GM19025 (cell line): ENCODE measurements at regions not wholly inside any gene's neighbourhood (a gene's known extent, or its start where the extent isn't known, plus 50 kb on each side); places are given as distances from the start of the nearest gene placed in this dataset.
"Not testable (repeated sequence)": the region's sequence is repeated elsewhere in the genome, so short reads cannot be mapped to it uniquely, and the experiment has no call there.

Source experiments
- ATAC-seq: cut with Tn5 transposase; IDR thresholded peaks from one replicate; pipeline ENCODE4 v1.9.1; 2021; ENCODE audit warnings: mild to moderate bottlenecking, low read depth, moderate library complexity; ENCODE audit not compliant: unreplicated experiment

DNA sequence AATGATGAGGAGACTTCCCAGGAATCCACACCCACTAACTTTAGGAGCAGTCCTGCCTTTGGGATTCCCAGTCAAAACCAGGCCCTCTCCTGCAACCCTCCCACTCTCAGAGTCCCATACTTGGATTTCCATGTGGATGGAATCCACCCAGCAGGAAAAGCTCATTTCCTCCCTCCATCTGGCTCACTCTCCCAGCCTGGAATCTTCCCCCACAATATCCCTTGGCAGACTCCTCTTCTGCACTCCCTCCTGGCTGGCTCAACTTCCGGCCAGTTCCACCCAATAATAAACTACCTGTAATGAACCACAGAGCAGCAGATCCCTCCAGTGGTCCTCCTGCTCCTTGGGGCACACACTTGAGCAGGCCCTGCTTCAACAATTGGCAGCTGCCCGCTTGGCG is 102.8 kb upstream of the EGLN3 start:
- no peak for ATAC-seq

DNA sequence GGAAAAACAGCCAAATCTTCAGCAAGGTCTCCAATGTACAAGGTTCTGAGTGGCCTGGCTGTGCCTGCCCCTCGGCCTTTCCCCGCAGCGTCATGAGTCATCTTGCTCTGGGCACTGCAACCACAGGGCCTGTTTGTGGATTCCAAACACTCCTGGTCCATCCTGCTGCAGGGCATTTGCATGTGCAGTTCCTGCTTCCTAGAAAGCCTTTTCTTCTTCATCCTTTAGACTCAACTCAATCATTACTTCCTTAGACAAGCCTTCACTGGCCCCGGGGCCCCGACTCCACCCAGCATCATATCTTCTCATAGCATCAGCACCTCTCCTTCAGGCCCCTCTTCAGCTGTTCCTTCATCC is 101.8 kb upstream of the EGLN3 start:
- no peak for ATAC-seq

DNA sequence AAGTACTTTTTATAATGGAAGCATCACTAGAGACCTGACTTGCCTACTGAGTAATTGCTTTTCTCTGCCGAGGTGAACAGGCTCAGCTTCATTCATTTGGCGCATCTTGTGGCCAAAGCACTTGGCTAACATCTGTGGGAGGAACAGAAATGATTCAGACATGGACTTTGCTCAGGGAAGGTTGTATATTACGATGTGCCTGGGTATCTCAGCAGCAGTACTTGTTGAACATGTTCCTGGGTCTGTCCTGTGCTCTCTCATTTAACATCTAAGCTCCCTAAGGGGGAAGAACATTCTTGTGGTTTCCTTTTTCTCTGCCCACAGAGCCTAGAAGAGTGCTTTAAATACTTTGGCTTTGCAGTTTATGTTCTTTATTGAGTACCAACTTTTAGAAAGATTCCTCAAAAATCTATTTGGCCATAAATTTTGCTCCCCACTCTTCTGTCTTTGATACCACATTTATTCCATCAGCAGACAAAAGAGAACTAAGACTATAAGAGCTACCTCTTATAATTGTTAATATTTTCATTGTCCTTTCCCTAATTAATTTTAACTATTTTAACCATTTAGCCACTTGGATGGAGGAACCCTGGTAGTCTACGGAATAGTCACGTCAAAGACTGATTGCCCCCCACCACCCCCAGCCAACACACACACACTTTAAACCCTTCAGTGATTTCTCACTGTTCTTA is 101.2 kb upstream of the EGLN3 start:
- ATAC-seq: peak; percentile 85

DNA sequence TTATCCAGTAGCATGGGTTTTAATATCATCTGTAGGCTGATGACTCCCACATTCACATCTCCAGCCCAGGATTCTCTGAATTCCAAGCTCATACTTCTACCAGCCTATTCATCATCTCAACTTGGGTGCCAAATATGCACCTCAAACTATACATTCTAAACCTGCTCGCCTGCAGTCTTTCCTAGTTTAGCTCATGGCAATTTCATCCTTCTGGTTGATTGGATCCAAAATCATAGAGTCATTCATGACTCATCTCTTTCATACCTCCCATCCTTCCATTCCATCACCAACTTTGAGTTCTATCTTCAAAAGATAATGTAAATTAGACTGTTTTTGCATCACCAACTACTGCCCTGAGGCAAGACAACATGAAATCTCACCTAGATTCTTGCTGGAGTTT is 99.7 kb upstream of the EGLN3 start:
- no peak for ATAC-seq

DNA sequence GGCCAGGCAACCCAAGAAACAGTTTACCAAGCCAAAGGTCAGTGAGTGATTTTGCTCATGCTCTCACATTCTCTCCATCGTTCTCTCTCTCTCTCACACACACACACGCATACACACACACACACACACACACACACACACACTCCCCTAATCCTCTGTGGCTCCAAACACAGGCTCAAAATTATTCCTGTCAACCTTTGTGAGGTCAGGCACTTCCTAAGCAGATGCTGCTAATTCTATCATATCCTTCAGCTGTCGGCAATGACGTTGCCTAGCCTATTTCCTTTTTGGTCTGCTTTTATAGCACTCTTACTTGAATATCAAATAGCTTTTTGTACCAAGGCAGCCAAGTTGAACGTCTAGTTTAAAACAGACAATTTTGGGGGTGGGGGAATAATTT is 98.9 kb upstream of the EGLN3 start:
- ATAC-seq: no peak

DNA sequence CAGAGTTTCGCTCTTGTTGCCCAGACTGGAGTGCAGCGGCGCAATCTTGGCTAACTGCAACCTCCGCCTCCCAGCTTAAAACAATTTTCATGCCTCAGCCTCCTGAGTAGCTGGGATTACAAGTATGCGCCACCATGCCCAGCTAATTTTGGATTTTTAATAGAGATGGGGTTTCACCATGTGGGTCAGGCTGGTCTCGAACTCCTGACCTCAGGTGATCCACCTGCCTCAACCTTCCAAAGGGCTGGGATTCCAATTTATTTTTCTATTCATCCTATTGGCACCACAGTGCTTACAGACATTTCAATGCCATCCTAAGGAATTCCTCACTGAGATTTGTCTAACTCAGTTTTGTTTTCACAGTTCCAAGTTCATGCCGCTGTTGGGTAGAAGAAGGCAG is 98.3 kb upstream of the EGLN3 start:
- not testable (repeated sequence) for ATAC-seq

DNA sequence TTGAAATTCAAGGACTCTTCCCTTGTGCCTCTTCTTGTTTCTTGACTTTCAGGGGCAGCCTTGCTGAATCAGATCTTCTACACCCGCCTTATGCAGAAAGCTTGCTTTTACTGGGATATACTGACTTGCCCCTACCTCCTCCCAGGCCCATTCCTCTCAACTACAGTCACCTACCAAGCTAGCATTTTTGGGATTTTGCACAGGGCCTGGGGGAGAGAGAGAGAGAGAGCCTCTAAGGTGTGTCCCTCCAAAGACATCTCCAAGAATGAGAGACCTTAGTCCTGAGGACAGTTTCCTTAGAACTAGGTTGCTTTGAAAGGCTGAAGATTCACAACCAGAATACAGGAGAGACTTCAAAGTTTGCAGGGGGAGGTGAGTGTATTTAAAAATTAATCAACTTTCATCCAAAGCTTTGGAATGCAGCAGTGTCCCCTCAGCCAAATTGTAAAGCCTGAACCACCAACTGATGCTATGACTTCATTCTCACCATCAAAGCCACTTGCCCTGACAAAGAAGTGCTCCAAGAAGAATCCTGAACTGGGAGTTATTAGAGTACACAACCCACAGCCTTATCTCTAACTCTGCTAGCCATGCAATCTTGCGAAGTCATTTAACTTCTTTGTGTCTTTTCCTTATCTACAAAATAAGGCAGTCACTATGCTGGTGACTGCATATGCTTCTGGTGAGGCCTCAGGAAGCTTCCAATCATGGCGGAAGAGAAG is 96.1 kb upstream of the EGLN3 start:
- ATAC-seq: no peak

DNA sequence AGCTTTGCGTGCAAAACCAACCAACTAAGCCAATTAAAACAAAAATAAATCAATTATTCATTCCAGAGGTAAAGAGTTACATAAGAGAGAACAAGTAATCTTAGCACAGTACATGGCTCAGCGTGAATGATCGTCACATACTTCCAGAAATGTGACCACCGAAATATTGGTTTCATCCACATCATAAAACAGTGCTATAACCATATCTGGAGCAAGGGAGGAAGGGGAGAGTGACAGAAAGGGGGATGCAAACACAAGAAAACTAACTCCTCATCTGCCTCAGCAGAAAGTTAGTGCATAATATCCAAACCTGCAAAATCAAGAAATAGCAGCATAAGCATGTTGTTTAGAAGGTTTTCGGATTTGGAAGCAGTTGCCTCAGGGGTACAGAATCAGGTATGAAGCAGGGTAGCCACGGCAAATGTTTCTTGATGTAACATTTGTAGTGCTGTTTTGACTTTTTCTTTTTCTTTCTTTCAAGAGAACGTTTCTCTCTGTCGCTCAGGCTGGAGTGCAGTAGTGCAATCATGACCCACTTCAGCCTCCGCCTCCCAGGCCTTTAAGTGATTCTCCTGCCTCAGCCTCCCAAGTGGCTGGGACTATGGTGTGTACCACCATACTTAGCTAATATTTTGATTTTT is 93.9 kb upstream of the EGLN3 start:
- ATAC-seq: no peak

DNA sequence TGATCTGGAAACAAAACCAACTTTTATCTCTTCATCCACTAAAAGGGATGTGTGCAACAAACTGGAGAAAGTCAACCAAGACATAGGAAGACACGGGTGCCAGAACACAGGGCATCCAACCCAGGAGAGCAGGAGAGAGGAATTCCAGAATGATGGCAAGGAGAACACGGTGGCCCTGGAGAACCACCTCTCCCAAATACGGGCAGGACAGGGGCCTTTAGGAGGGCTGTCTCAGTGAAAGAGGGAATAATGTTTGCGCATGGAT is 93.4 kb upstream of the EGLN3 start:
- no peak for ATAC-seq

DNA sequence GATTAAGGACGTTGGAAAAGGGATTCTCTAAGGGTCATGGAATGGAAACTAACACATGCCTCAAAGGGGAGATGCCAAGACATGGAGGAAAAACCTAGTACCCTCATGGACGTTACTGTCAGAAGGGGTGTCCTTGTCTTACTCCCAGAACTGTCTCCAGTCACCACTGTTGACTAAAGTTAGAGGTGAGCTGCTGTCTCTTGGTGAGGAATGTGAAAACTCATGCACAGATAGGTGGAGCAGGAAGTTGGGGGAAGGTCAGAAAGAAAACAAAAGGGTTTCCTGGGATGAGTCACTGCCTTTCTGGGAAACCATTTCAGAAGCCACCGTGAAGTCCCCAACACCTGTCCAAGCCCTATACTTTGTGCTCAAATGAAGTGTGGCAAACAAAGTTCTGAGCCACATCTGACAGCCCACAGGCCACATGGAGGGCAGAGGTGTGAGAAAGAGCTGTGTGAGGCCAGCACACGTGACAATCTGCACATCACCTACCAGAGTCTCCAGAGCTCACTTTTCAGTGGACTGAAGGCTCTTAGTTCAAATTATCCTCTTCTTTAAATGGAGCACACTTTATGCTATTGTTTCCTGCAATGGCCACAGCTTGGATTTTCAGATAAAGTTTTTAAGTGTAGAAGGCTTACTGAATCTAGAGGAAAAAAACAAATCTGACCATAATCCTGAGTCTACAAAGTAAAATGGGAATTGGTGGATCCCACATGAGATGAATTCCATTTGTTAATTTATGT is 92.9 kb upstream of the EGLN3 start:
- peak; percentile 95 for ATAC-seq

DNA sequence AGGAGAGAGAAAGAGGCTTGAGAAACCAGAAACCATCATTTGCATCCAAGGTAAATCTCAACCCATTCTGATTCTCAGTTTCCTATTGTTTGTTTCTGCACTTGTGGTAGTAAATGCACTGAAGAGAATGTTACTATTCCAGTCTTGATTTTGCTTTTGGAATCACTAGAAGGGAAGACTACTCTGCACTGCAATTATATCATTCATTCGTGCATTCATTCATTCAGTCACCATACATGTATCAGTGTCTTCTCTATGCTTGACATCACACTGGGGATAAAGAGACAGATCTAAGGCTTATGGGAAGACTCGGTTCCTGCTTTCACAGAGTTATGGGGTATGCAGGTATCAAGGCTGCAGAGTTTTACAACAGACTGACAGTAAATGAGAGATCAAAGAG is 90.3 kb upstream of the EGLN3 start:
- no peak for ATAC-seq

DNA sequence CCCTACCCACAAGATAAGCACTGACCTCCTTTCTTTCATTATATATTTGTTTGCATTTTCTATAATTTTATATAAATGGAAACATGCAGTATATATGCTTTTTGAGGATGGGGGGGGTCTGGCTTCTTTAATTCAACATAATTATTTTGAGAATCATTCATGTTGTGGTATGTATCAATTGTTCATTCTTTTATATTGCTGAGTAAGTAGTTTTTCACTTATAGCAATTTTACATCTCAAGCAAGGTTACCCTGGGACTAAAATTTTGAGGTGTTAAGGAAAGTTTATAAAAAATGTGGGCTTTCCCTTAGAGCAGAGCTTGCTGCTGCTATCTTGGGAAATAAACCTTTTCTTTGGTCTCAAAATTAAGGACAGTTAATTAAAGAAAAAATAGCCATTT is 89.9 kb upstream of the EGLN3 start:
- no peak for ATAC-seq

DNA sequence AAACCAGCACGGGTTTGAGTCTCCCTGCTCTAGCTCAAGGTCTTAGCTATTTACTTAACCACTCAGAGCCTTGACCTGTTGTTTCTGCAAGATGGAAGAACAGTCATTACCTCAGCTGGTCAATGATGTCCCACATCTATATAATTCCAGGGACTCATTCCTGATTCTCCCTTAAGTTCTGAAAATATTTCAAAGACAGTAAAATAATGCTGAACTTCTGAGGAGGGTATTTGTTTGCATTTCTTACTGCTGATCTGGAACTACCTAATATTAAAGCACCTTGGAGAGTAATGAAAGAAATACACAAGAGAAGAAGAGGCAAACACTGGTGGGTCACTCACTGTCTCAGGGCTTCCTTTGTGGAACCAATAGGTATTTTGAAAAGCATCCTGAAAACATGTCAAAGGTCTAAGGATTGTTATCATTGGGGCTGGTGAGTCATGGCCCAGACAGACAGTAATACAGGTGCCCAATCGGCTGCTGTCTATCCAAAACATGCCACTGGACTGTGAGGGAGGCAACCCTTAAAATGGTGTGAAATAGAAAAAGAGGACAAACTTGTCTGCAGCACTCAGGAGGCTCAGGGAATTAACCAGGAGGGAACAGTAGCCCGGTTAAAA is 88.7 kb upstream of the EGLN3 start:
- ATAC-seq: no peak

DNA sequence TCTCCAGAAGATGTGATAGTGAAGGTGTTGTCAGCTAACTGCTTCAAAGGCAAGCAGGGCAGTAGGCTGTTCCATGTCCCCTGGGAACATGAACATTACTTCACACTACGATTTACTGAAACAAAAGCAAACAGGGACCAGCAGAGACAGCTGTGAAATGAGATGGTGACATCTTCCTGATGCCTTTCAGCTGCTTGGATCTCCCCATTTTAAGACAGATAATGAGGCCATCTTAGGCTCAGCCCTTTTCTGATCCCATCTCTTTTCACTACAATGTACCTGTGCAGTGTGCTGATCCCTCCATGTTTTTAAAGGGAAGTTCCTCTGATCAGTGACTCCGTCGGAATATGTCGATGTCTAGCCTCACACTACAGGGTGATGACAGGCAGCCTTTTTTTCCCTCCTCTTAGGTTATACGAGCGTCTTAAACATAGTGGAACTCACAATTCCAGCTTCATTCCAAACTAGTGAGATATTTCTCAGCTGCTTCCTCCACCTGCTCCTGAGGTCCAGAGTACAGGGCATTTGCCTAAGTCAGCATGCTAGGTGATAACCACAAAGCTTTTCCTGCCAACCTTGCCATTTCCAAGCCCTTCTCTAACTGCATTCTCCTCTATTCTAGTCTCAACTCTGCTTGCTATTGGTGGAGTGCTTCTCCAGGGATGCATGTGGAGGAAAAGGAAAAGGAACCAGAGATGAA is 87.6 kb upstream of the EGLN3 start:
- no peak for ATAC-seq

DNA sequence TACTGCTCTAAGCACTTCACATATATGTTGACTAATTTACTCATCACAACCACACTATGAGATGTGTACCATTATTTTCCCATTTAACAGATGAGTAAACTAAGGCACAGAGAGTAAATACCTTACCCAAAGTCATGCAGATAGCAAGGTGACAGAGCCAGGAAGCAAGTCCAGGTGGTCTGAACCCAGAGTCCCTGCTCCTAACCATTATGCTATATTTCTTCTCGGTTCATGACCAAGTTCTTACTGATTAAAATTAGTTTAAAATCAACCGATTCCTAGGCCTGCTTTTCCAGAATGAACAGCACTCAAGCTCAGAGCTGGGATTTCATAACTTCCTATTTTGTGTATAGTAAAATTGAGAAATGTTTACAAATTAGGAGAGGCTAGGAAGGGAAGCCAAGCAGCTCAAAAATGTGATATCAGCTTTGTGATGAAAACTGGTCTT is 85.5 kb upstream of the EGLN3 start:
- ATAC-seq: no peak

DNA sequence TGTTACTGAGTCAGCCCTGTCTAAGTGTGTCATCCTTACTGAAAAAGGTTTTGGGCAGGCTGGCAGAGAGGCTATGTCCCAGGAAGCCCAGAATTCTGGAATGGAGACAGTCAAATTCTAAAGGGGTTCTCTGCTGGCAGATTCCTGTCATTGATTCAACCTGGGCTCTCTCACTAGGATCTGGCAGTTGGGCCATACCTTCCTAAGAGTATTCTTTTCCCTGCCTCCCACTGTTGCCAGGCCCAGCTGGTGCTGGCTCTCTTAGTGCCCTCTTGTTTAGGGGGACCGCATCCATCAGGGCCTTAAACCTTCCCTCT is 85.0 kb upstream of the EGLN3 start:
- no peak for ATAC-seq

DNA sequence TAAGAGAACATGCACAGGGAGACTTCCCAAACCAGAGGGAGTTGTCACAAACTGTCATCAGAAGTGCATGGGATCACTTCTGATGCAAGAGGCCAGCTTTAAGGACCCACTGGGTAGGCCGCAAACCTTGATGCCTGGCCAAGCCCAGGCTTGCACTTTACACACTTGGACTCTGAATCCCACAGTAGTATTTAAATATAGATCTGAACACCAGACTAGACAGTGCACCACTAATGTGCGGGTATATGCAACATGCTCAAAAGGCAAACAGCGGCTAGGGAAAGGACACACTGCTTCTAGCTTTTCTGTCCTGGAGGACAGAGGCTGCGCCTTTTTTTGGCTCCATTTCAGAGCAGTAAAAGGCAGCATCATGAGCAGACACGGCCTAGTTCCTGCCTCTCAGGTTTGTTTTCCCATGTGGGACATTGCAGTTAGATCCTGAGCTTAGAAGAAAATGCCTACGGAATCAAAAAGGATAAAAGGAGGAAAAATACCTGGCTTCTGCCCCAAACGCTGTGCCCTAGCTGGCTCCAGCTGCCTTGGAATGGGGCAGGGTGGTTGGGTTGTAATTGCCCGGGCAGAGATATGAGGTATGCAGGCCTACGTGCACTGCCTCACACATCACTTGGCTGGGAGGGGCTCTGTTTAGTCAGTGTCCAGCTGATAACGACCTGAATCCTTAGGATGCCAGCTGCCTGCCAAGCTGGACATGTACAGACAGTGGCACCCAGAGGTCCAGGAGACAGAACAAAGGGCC is 84.5 kb upstream of the EGLN3 start:
- ATAC-seq: no peak

DNA sequence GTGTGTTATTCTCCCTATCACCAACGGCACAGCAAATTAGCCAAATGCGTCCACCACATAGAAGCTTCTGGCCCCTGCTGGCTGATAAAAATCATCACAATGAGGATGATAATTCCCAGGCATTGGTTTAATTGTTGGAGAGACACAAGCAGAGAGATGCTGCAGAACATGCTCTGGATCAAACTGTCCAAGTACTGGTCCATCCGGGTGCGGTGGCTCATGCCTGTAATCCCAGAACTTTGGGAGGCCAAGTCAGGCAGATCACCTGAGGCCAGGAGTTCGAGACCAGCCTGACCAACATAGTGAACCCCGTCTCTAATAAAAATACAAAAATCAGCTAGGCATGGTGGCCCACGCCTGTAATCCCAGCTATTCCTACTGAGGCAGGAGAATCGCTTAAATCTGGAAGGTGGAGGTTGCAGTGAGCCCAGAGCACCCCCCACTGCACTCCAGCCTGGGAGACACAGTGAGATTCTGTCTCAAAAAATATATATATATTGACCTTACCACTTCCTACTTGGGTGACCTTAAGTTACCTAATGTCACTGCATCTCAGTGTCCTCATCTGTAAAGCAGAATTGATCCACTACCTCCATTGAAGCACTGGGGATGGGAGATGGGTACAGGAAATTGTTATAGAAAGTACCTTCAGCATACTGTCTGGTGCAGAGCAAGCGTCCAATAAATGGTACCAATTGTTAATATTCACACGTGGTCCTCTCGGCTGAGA is 83.7 kb upstream of the EGLN3 start:
- ATAC-seq: no peak

DNA sequence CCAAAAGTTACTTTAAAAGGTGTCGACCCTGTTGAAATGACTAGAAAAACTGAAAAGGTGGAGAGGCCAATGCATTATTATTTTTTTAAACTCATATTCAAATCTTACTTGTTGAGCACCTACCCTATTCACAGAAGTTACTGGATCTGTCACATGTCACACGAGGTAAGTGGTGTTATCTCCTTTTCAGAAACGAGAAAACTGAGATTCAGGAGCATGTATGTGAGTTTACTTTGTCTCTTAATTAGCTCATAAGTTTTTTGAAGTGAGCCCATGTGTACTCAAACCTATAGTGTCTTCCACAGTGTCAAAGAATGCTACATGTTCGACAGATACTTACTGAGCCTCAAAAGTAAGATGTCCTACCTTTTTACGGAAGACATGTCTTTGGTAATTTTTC is 81.8 kb upstream of the EGLN3 start:
- ATAC-seq: no peak
